ENCODE measurements at regions not wholly inside any gene's neighbourhood (a gene's known extent, or its start where the extent isn't known, plus 50 kb on each side); places are given as distances from the start of the nearest gene placed in this dataset.
"Not testable (repeated sequence)": the region's sequence is repeated elsewhere in the genome, so short reads cannot be mapped to it uniquely, and the experiment has no call there.

DNA sequence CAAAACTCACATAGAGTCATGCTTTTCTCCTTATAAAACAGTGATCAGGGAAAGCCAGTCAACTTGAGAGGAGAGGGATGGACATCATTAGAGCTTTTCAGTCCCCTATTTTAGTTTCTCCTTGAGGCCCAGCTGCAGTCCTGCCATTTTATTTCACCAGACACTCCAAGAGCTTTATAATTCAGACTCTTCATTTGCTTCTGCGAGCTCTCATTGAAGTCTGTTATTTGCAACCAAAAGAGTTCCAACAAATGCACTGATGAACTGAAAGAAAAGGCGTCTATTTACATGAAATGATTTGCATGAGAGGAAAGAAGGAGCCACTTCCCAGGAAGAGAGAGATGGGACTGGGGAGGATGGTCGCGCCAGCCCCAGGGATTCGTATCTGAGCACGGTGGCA, 86.8 kb downstream of the NDUFA12 start:
- no peak for TF ChIP-seq CTCF (IDR thresholded peaks at IDR 0.05)
- Histone ChIP-seq H3K27ac (no peak overlapping the region), H3K9me3 (no peaks in the 10 kb centered on the region), H3K36me3 (no peaks in the 10 kb centered on the region), H3K4me1 (no peaks in the 10 kb centered on the region), H3K4me3 (no peak overlapping the region), H3K27me3 (no peaks in the 10 kb centered on the region)
- DNase-seq, result no peak
- intact Hi-C loops (cut with DNase I; ENCODE audit: low total_unique reads), result no loop called here

GRCh38 chr12:94909663-94910062, 93.8 kb downstream of the NDUFA12 start:
- no peak for TF ChIP-seq CTCF (IDR thresholded peaks at IDR 0.05)
- Histone ChIP-seq H3K27me3 (no peaks in the 10 kb centered on the region), H3K36me3 (no peaks in the 10 kb centered on the region), H3K27ac (no peak overlapping the region), H3K4me3 (no peak overlapping the region), H3K4me1 (no peaks in the 10 kb centered on the region), H3K9me3 (no peaks in the 10 kb centered on the region)
- intact Hi-C loops (cut with DNase I; ENCODE audit: low total_unique reads), result no loop called here
- no peak for DNase-seq

DNA sequence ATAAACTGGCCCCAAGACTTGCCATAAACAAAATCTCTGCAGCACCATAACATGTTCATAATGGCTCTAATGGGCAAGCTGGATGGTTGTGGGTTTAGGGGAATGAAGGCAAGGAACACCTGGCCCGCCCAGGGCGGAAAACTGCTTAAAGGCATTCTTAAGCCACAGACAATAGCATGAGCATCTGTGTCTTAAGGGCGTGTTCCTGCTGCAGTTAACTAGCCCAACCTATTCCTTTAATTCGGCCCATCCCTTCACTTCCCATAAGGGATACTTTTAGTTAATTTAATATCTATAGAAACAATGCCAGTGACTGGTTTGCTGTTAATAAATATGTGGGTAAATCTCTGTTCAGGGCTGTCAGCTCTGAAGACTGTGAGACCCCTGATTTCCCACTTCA, 97.7 kb downstream of the NDUFA12 start:
- H3K36me3 ChIP-seq; H3K27ac ChIP-seq; H3K9me3 ChIP-seq; DNase-seq; H3K4me1 ChIP-seq; intact Hi-C loops (cut with DNase I; ENCODE audit: low total_unique reads); H3K27me3 ChIP-seq; H3K4me3 ChIP-seq: not testable (repeated sequence)

- no peak overlapping the region for H3K4me3 ChIP-seq
- H3K9me3 ChIP-seq, result no peaks in the 10 kb centered on the region
- no peak for TF ChIP-seq CTCF (IDR thresholded peaks at IDR 0.05)
- no peaks in the 10 kb centered on the region for H3K27me3 ChIP-seq
- DNase-seq, result no peak
- no peak overlapping the region for H3K27ac ChIP-seq
- H3K4me1 ChIP-seq, result no peaks in the 10 kb centered on the region
- intact Hi-C loops (cut with DNase I; ENCODE audit: low total_unique reads), result no loop called here
- no peaks in the 10 kb centered on the region for H3K36me3 ChIP-seq
Observed at GRCh38 chr12:94900496-94900895, 103.0 kb downstream of the NDUFA12 start.

GRCh38 chr12:94898388-94898787, 105.1 kb downstream of the NDUFA12 start:
- peak in 1 of 2 experiments; percentile 8 for TF ChIP-seq CTCF (IDR thresholded peaks at IDR 0.05)
- DNase-seq, result no peak
- H3K36me3 ChIP-seq, result no peaks in the 10 kb centered on the region
- H3K9me3 ChIP-seq, result no peaks in the 10 kb centered on the region
- H3K27ac ChIP-seq, result no peak overlapping the region
- no peaks in the 10 kb centered on the region for H3K27me3 ChIP-seq
- no peak overlapping the region for H3K4me3 ChIP-seq
- no peaks in the 10 kb centered on the region for H3K4me1 ChIP-seq
- intact Hi-C loops (cut with DNase I; ENCODE audit: low total_unique reads), result no loop called here

DNA sequence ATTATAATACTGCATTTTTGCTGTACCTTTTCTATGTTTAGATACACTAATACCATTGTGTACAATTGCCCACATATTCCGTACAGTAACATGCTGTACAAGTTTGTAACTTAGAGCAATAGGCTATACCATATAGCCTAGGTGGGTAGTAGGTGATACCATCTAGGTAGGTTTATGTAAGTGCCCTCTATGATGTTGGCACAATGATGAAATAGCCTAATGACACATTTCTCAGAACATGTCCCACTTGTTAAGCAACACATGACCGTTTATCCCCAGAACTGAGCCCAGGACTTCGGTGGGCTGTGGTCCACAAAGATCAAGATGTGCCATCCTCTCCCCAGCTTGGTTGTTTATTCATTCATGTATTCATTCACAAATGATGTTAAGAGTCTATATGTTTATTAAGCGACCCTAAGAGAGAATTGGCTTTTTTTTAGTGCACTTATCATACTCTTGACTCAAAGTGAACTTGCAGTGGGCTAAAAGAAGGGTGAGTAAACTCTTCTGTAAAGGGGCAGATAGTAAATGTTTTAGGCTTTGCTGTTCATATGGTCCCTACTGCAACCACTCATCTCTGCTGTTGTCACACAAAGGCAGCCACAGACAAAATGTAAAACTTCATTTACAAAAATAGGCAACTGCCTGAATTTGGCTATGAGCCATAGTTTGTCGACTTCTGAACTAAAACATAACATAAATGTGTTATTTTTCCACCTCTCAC, 110.8 kb downstream of the NDUFA12 start:
- TF ChIP-seq CTCF (IDR thresholded peaks at IDR 0.05), result no peak
- intact Hi-C loops (cut with DNase I; ENCODE audit: low total_unique reads), result no loop called here
- Histone ChIP-seq H3K9me3 (no peaks in the 10 kb centered on the region), H3K27ac (no peak overlapping the region), H3K36me3 (no peaks in the 10 kb centered on the region), H3K4me1 (no peaks in the 10 kb centered on the region), H3K4me3 (no peak overlapping the region), H3K27me3 (no peaks in the 10 kb centered on the region)
- no peak for DNase-seq

Data from tibial artery (tissue), 4 donors.